WERI-Rb-1 (cell line): ENCODE measurements at regions not wholly inside any gene's neighbourhood (a gene's known extent, or its start where the extent isn't known, plus 50 kb on each side); places are given as distances from the start of the nearest gene placed in this dataset.
"Not testable (repeated sequence)": the region's sequence is repeated elsewhere in the genome, so short reads cannot be mapped to it uniquely, and the experiment has no call there.

Source experiments
- DNase-seq: peaks from one replicate; pipeline ENCODE4 v3.0.0-alpha.2; 2020
- H3K27ac ChIP-seq: fragments of 250-450 bp; sonication (Bioruptor Pico); 2 replicates; pipeline ENCODE4 v1.5.1; 2020; ENCODE audit warnings: mild to moderate bottlenecking, moderate library complexity
- H3K27me3 ChIP-seq: fragments of 250-450 bp; sonication (Bioruptor Pico); 2 replicates; pipeline ENCODE4 v1.5.1; 2021; ENCODE audit warnings: mild to moderate bottlenecking, low read depth, moderate library complexity; ENCODE audit not compliant: insufficient read depth, severe bottlenecking
- H3K36me3 ChIP-seq: fragments of 250-450 bp; sonication (Bioruptor Pico); 2 replicates; pipeline ENCODE4 v1.5.1; 2020; ENCODE audit warnings: mild to moderate bottlenecking, moderate library complexity
- H3K4me3 ChIP-seq: 2 replicates; pipeline ENCODE4 v1.5.1; 2011; ENCODE audit warnings: low read depth, mild to moderate bottlenecking, control low read depth, low read length
- H3K9me3 ChIP-seq: fragments of 250-450 bp; sonication (Bioruptor Pico); 2 replicates; pipeline ENCODE4 v1.5.1; 2021; ENCODE audit warnings: mild to moderate bottlenecking, moderate library complexity; ENCODE audit not compliant: severe bottlenecking
- CTCF ChIP-seq: IDR thresholded peaks from 2 replicates; pipeline ENCODE4 v1.5.1; 2011; ENCODE audit warnings: low read depth, mild to moderate bottlenecking, control low read depth, inconsistent platforms, low read length

GRCh38 chr9:109640580-109641371 lies 139.2 kb upstream of the PALM2AKAP2 start:
- TF ChIP-seq CTCF = no peak
- H3K27ac ChIP-seq = no peak overlapping the region
- no peaks in the 10 kb centered on the region for H3K36me3 ChIP-seq
- peaks cover 3% of the 10 kb centered on the region for H3K9me3 ChIP-seq
- H3K4me3 ChIP-seq = no peak overlapping the region
- H3K27me3 ChIP-seq = peaks cover 96% of the 10 kb centered on the region
- DNase-seq = peak; percentile 30

DNA sequence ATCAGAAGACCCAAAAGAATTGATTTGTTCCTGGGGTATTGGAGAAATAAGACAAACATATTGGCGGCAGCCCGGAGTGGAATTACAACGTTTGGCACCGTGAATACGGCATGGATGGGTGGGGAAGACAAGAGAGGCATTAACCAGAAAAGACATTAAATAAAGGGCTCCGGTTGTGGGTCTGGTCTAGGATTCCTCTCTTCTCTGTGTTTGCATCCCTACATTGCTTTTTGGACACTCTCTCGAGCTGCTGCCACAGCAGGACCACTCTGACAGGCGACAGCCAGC lies 138.7 kb upstream of the PALM2AKAP2 start:
- peaks cover 3% of the 10 kb centered on the region for H3K9me3 ChIP-seq
- H3K27ac ChIP-seq = no peak overlapping the region
- H3K27me3 ChIP-seq = peaks cover 96% of the 10 kb centered on the region
- DNase-seq = no peak
- TF ChIP-seq CTCF = no peak
- no peak overlapping the region for H3K4me3 ChIP-seq
- no peaks in the 10 kb centered on the region for H3K36me3 ChIP-seq

DNA sequence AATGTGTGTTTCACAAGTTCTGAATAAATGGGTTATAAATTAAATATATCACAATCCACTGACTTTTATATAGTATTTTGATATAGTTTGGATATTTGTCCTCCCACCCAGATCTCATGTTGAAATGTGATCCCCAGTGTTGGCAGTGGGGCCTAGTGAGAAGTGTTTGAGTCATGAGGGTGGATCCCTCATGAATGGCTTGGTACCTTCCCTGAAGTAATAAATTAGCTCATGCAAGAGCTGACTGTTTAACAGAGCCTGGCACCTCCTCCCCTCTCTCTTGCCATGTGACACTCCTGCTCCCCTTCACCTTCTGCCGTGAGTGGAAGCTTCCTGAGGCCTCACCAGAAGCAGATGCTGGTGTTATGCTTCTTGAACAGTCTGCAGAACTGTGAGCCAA lies 127.9 kb upstream of the PALM2AKAP2 start:
- Histone ChIP-seq H3K9me3 (peaks cover 2% of the 10 kb centered on the region), H3K36me3 (no peaks in the 10 kb centered on the region), H3K4me3 (no peak overlapping the region), H3K27me3 (peaks cover 93% of the 10 kb centered on the region), H3K27ac (no peak overlapping the region)
- TF ChIP-seq CTCF = no peak
- no peak for DNase-seq

- H3K27me3 ChIP-seq = peaks cover 91% of the 10 kb centered on the region
- H3K27ac ChIP-seq = no peak overlapping the region
- H3K9me3 ChIP-seq = peaks cover 2% of the 10 kb centered on the region
- TF ChIP-seq CTCF = 0 out of 2 replicates have a peak, but pooled peaks have one; percentile 6
- no peaks in the 10 kb centered on the region for H3K36me3 ChIP-seq
- no peak overlapping the region for H3K4me3 ChIP-seq
- no peak for DNase-seq
These were observed 127.0 kb upstream of the PALM2AKAP2 start for GRCh38 chr9:109652971-109653370.

DNA sequence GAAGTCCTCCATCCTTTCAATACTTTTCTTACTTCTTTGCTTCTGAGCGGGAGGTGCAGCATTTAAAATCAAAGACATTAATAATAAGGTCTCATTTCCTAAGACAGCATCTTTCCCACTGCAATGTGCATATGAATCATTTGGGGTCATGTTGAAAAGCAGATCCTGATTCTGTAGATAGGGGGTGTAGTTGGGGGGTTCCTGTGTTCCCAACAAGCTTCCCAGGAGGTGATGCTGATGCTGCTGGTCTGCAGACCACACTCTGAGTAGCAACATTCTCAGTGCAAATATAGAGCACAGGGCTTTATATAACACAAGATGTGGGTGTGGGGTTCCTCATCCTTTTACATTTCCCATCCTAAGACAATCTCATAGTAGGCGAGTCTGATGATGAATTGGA lies 126.5 kb upstream of the PALM2AKAP2 start:
- peaks cover 90% of the 10 kb centered on the region for H3K27me3 ChIP-seq
- H3K36me3 ChIP-seq = no peaks in the 10 kb centered on the region
- no peak overlapping the region for H3K27ac ChIP-seq
- no peak for TF ChIP-seq CTCF
- no peak overlapping the region for H3K4me3 ChIP-seq
- no peak for DNase-seq
- peaks cover 2% of the 10 kb centered on the region for H3K9me3 ChIP-seq

- DNase-seq, H3K36me3 ChIP-seq, H3K9me3 ChIP-seq, H3K27ac ChIP-seq, H3K4me3 ChIP-seq: not testable (repeated sequence)
- H3K27me3 ChIP-seq = peaks cover 54% of the 10 kb centered on the region
These were observed 116.0 kb upstream of the PALM2AKAP2 start for GRCh38 chr9:109663978-109664377.

DNA sequence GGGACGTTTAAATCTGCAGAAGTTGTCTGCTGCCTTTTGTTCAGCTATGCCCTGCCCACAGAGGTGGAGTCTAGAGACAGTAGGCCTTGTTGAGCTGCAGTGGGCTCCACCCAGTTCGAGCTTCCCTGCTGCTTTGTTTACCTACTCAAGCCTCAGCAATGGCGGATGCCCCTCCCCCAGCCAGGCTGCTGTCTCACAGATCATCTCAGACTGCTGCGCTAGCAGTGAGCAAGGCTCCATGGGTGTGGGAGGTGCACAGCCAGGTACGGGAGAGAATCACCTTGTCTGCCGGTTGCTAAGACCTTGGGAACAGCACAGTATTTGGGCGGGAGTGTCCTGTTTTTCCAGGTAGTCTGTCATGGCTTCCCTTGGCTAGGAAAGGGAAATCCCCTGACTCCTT lies 114.3 kb upstream of the PALM2AKAP2 start:
- not testable (repeated sequence) for H3K27ac ChIP-seq, H3K9me3 ChIP-seq, H3K36me3 ChIP-seq, H3K4me3 ChIP-seq
- H3K27me3 ChIP-seq = peaks cover 57% of the 10 kb centered on the region
- DNase-seq = peak; percentile 36
